ENCODE measurements at regions not wholly inside any gene's neighbourhood (a gene's known extent, or its start where the extent isn't known, plus 50 kb on each side); places are given as distances from the start of the nearest gene placed in this dataset.

DNA sequence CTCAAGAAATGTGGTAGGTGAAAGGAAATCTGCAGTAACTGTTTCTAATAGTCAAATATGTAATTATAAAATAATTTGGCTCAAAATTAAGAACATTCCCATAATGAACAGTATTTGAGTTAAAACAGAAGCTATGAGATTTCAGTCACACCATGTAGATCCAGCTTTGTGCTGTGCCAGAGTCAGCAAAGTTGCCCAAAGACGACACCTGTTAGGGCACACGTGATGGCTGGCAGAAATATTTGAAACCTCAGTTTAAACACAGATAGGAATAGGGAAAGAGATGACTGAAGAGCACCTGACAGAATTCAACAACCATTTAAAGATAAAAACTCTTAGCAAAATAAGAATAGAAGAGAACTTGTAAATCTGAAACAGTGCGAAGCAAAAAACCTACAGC, 129.3 kb downstream of the CD83 start (continued):
- TF ChIP-seq, protein P1, sequence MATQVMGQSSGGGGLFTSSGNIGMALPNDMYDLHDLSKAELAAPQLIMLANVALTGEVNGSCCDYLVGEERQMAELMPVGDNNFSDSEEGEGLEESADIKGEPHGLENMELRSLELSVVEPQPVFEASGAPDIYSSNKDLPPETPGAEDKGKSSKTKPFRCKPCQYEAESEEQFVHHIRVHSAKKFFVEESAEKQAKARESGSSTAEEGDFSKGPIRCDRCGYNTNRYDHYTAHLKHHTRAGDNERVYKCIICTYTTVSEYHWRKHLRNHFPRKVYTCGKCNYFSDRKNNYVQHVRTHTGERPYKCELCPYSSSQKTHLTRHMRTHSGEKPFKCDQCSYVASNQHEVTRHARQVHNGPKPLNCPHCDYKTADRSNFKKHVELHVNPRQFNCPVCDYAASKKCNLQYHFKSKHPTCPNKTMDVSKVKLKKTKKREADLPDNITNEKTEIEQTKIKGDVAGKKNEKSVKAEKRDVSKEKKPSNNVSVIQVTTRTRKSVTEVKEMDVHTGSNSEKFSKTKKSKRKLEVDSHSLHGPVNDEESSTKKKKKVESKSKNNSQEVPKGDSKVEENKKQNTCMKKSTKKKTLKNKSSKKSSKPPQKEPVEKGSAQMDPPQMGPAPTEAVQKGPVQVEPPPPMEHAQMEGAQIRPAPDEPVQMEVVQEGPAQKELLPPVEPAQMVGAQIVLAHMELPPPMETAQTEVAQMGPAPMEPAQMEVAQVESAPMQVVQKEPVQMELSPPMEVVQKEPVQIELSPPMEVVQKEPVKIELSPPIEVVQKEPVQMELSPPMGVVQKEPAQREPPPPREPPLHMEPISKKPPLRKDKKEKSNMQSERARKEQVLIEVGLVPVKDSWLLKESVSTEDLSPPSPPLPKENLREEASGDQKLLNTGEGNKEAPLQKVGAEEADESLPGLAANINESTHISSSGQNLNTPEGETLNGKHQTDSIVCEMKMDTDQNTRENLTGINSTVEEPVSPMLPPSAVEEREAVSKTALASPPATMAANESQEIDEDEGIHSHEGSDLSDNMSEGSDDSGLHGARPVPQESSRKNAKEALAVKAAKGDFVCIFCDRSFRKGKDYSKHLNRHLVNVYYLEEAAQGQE (IDR thresholded peaks at IDR 0.05; ENCODE audit: unreplicated experiment), result no peak

DNA sequence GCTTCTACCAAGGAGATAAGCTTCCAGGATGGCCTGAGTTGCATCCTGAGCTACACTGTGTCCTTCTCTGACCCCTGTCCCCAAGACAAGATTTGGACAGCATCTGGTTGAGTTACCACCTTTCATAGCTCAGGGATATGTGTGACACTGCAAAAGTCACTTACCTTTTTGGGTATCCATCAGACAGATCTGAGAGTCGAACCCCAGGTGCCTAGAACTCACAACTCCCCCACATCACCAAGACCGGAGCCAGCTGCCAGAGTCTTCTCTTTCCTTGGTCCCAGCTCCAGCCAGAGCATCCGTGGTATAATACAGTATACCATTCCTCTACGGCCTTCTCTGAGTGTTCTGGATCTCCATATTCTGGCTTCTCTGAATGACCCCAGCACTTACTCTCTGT, 133.0 kb downstream of the CD83 start:
- ATAC-seq, result no peak
- Histone ChIP-seq H3K4me1 (ENCODE audit: insufficient read depth) (peaks cover 8% of the 10 kb centered on the region; the same call in 1 of the 2 replicates), H4K20me1 (replicated peaks; ENCODE audit: insufficient read depth) (no peaks in the 10 kb centered on the region), H3K4me2 (no peak overlapping the region), H3K27ac (ENCODE audit: low read depth) (no peak overlapping the region), H3K9me2 (ENCODE audit: insufficient read depth) (no peaks in the 10 kb centered on the region), H2AFZ (no peak overlapping the region), H3K36me3 (ENCODE audit: insufficient read depth) (no peaks in the 10 kb centered on the region), H3K4me3 (no peak overlapping the region), H3F3A (replicated peaks; ENCODE audit: low read depth) (no peaks in the 10 kb centered on the region), H3K27me3 (ENCODE audit: insufficient read depth) (no peaks in the 10 kb centered on the region), H3K79me2 (replicated peaks; ENCODE audit: insufficient read depth) (no peaks in the 10 kb centered on the region)
- Mint-ChIP-seq H3K36me3 (ENCODE audit: low read depth) (no peaks in the 10 kb centered on the region), H3K9me3 (no peaks in the 10 kb centered on the region), H3K4me1 (peaks cover 7% of the 10 kb centered on the region), H3K27ac (no peak overlapping the region), H3K4me3 (no peak overlapping the region), H3K27me3 (ENCODE audit: insufficient read depth, low read depth, poor library complexity) (no peaks in the 10 kb centered on the region)
- no peak for DNase-seq (ENCODE audit: low spot score)
- TF ChIP-seq, protein P1 (IDR thresholded peaks at IDR 0.05; ENCODE audit: unreplicated experiment), result no peak
- no peak for TF ChIP-seq EZH2 (IDR thresholded peaks at IDR 0.05; ENCODE audit: low read depth, unreplicated experiment)
- TF ChIP-seq, protein P2, sequence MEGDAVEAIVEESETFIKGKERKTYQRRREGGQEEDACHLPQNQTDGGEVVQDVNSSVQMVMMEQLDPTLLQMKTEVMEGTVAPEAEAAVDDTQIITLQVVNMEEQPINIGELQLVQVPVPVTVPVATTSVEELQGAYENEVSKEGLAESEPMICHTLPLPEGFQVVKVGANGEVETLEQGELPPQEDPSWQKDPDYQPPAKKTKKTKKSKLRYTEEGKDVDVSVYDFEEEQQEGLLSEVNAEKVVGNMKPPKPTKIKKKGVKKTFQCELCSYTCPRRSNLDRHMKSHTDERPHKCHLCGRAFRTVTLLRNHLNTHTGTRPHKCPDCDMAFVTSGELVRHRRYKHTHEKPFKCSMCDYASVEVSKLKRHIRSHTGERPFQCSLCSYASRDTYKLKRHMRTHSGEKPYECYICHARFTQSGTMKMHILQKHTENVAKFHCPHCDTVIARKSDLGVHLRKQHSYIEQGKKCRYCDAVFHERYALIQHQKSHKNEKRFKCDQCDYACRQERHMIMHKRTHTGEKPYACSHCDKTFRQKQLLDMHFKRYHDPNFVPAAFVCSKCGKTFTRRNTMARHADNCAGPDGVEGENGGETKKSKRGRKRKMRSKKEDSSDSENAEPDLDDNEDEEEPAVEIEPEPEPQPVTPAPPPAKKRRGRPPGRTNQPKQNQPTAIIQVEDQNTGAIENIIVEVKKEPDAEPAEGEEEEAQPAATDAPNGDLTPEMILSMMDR (conservative IDR thresholded peaks at IDR 0.05; ENCODE audit: low read depth in 2 of 2), result no peak
- TF ChIP-seq, protein P3, sequence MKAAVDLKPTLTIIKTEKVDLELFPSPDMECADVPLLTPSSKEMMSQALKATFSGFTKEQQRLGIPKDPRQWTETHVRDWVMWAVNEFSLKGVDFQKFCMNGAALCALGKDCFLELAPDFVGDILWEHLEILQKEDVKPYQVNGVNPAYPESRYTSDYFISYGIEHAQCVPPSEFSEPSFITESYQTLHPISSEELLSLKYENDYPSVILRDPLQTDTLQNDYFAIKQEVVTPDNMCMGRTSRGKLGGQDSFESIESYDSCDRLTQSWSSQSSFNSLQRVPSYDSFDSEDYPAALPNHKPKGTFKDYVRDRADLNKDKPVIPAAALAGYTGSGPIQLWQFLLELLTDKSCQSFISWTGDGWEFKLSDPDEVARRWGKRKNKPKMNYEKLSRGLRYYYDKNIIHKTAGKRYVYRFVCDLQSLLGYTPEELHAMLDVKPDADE (IDR thresholded peaks at IDR 0.05), result no peak
- TF ChIP-seq JUNB (IDR thresholded peaks at IDR 0.05; ENCODE audit: unreplicated experiment), result no peak
- TF ChIP-seq ZNF331 (CRISPR knock-in tag; IDR thresholded peaks at IDR 0.05; ENCODE audit: low read depth), result no peak
- TF ChIP-seq CREB1 (CRISPR knock-in tag; IDR thresholded peaks at IDR 0.05; ENCODE audit: low read depth), result no peak
- TF ChIP-seq ZNF114 (CRISPR knock-in tag; IDR thresholded peaks at IDR 0.05), result no peak
- no peak for TF ChIP-seq EZH2phosphoT487 (IDR thresholded peaks at IDR 0.05; ENCODE audit: unreplicated experiment)
